ENCODE measurements at regions not wholly inside any gene's neighbourhood (a gene's known extent, or its start where the extent isn't known, plus 50 kb on each side); places are given as distances from the start of the nearest gene placed in this dataset.

DNA sequence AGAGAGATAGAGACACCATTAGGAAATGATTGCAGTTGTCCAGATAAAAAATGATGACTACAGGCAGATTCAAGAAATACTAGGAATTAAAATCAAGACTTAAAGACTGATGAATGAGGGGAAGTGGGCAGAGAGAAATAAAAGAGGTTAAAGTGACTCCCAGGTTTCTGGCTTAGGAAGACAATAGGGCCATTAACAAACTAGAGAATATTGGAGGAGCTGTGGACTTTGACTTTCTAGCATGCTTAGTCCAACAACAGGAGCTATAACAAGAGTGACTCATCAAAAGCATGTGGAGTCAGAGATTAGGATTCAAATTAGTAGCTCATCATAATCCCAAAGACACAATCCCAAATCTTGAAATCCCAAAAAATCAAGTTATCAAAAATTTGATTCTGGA, 101.5 kb downstream of the BMP4 start (continued):
- TF ChIP-seq NRF1 (IDR thresholded peaks at IDR 0.05; ENCODE audit: low read depth, low read length) (no peak), CHD2 (IDR thresholded peaks at IDR 0.05; ENCODE audit: low read length, partially characterized antibody) (no peak), ELF1 (IDR thresholded peaks at IDR 0.05) (no peak)
- TF ChIP-seq, protein P1, sequence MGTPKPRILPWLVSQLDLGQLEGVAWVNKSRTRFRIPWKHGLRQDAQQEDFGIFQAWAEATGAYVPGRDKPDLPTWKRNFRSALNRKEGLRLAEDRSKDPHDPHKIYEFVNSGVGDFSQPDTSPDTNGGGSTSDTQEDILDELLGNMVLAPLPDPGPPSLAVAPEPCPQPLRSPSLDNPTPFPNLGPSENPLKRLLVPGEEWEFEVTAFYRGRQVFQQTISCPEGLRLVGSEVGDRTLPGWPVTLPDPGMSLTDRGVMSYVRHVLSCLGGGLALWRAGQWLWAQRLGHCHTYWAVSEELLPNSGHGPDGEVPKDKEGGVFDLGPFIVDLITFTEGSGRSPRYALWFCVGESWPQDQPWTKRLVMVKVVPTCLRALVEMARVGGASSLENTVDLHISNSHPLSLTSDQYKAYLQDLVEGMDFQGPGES (IDR thresholded peaks at IDR 0.05; ENCODE audit: low read depth, low read length) = no peak
- TF ChIP-seq, protein P2, sequence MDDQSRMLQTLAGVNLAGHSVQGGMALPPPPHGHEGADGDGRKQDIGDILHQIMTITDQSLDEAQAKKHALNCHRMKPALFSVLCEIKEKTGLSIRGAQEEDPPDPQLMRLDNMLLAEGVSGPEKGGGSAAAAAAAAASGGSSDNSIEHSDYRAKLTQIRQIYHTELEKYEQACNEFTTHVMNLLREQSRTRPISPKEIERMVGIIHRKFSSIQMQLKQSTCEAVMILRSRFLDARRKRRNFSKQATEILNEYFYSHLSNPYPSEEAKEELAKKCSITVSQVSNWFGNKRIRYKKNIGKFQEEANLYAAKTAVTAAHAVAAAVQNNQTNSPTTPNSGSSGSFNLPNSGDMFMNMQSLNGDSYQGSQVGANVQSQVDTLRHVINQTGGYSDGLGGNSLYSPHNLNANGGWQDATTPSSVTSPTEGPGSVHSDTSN (IDR thresholded peaks at IDR 0.05) = no peak
- TF ChIP-seq, protein P3, sequence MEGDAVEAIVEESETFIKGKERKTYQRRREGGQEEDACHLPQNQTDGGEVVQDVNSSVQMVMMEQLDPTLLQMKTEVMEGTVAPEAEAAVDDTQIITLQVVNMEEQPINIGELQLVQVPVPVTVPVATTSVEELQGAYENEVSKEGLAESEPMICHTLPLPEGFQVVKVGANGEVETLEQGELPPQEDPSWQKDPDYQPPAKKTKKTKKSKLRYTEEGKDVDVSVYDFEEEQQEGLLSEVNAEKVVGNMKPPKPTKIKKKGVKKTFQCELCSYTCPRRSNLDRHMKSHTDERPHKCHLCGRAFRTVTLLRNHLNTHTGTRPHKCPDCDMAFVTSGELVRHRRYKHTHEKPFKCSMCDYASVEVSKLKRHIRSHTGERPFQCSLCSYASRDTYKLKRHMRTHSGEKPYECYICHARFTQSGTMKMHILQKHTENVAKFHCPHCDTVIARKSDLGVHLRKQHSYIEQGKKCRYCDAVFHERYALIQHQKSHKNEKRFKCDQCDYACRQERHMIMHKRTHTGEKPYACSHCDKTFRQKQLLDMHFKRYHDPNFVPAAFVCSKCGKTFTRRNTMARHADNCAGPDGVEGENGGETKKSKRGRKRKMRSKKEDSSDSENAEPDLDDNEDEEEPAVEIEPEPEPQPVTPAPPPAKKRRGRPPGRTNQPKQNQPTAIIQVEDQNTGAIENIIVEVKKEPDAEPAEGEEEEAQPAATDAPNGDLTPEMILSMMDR (IDR thresholded peaks at IDR 0.05) = no peak

DNA sequence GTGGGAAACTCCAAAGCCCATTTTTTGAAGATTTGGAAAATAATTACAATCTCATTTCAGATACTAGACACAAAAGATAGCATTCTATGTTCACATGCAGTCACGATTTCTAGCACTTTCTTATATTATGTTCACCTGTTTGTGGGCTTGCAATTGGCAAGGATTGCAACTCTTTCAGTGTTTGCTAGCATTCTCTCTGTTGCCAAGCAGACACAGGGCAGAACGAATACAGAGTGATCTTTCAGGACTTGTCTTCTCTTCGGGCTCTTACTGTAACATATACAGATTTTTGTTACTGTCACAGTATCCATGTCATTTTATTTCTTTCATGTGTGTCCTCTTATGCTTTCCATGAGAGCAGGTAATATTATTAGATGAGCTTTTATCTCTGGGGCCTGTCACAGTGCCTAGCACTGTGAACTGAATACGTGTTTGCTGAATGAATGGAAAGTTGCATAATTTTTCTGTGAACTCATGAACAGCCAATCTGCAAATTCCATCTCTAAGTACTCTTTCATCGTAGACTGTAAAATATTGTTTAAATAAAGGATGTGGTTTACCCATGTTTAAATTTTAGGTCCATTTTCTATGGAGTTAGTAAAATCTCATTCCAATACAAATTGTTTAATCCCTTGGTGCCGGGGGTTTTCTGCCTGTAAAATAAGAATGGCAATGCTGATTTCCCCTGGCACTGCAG, 105.1 kb downstream of the BMP4 start:
- 4% methylated on average over 6 of the region's 6 CpGs for WGBS (ENCODE audit: low lambda C conversion rate)
- no peak for DNase-seq

More for the DNA sequence above, 105.1 kb downstream of the BMP4 start:
- no peaks in the 10 kb centered on the region for H3K9me2 ChIP-seq
- no peak overlapping the region for H3K4me3 ChIP-seq (ENCODE audit: low read depth in 2 of 2, low read length in 1 of 2)
- H3K9ac ChIP-seq = no peak overlapping the region
- H3K4me2 ChIP-seq = no peak overlapping the region
- H3K4me1 ChIP-seq (ENCODE audit: control insufficient read depth in 1 of 2, insufficient read depth in 2 of 2, low read depth in 1 of 2, low read length in 1 of 2) = no peaks in the 10 kb centered on the region
- no peaks in the 10 kb centered on the region; the same call in 1 of the 2 replicates for H3K27me3 ChIP-seq (ENCODE audit: insufficient read depth)
- no peaks in the 10 kb centered on the region for H3K79me2 ChIP-seq (ENCODE audit: insufficient read depth)
- no peaks in the 10 kb centered on the region for H4K20me1 ChIP-seq (ENCODE audit: insufficient read depth)
- no peak overlapping the region for H2AFZ ChIP-seq (ENCODE audit: low read depth)
- H3K27ac ChIP-seq (ENCODE audit: low read depth in 2 of 2, low read length in 1 of 2) = no peak overlapping the region
- CTCF ChIA-PET = no interaction called here
- POLR2A ChIA-PET = no interaction called here
- H3K36me3 ChIP-seq (replicated peaks in 1 of 2; ENCODE audit: control insufficient read depth in 1 of 2, insufficient read depth in 2 of 2, low read length in 1 of 2) = no peaks in the 10 kb centered on the region
- TF ChIP-seq POLR2AphosphoS5 (IDR thresholded peaks at IDR 0.05; ENCODE audit: low read depth, low read length) (no peak), GABPA (IDR thresholded peaks at IDR 0.05; ENCODE audit: low read depth) (no peak), ELF1 (IDR thresholded peaks at IDR 0.05) (no peak)
- TF ChIP-seq, protein P4, sequence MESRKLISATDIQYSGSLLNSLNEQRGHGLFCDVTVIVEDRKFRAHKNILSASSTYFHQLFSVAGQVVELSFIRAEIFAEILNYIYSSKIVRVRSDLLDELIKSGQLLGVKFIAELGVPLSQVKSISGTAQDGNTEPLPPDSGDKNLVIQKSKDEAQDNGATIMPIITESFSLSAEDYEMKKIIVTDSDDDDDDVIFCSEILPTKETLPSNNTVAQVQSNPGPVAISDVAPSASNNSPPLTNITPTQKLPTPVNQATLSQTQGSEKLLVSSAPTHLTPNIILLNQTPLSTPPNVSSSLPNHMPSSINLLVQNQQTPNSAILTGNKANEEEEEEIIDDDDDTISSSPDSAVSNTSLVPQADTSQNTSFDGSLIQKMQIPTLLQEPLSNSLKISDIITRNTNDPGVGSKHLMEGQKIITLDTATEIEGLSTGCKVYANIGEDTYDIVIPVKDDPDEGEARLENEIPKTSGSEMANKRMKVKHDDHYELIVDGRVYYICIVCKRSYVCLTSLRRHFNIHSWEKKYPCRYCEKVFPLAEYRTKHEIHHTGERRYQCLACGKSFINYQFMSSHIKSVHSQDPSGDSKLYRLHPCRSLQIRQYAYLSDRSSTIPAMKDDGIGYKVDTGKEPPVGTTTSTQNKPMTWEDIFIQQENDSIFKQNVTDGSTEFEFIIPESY (IDR thresholded peaks at IDR 0.05; ENCODE audit: borderline replicate concordance, low read depth) = no peak
- TF ChIP-seq, protein P5, sequence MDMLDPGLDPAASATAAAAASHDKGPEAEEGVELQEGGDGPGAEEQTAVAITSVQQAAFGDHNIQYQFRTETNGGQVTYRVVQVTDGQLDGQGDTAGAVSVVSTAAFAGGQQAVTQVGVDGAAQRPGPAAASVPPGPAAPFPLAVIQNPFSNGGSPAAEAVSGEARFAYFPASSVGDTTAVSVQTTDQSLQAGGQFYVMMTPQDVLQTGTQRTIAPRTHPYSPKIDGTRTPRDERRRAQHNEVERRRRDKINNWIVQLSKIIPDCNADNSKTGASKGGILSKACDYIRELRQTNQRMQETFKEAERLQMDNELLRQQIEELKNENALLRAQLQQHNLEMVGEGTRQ (IDR thresholded peaks at IDR 0.05; ENCODE audit: borderline replicate concordance, low read depth, low read length) = no peak
- TF ChIP-seq, protein P1 (IDR thresholded peaks at IDR 0.05; ENCODE audit: low read depth, low read length) = no peak
- no peaks in the 10 kb centered on the region for H3F3A ChIP-seq (replicated peaks; ENCODE audit: insufficient read depth)
- no peaks in the 10 kb centered on the region for H3K9me3 ChIP-seq
